Ovary (tissue), 7 donors: ENCODE measurements at regions not wholly inside any gene's neighbourhood (a gene's known extent, or its start where the extent isn't known, plus 50 kb on each side); places are given as distances from the start of the nearest gene placed in this dataset.
A peak's percentile ranks its signal among the peaks of the same experiment; 100 is the strongest.
"Not testable (repeated sequence)": the region's sequence is repeated elsewhere in the genome, so short reads cannot be mapped to it uniquely, and the experiment has no call there.

ENCODE experiments used
- DNase-seq, 5 donors: peaks; one replicate each; pipeline ENCODE4 v3.0.0-alpha.2; 2019 to 2020
- H3K27ac ChIP-seq, 2 donors: fragments of 200-600 bp; one replicate each; pipeline versions ENCODE4 v1.5.1 to v1.8.0; 2019 to 2022
- H3K27me3 ChIP-seq: fragments of 200-600 bp; one replicate; pipeline ENCODE4 v1.8.0; 2022
- H3K36me3 ChIP-seq: fragments of 200-600 bp; sonication (generic); one replicate; pipeline ENCODE4 v1.5.1; 2019
- H3K4me1 ChIP-seq: one replicate; pipeline ENCODE4 v1.8.1; 2013; ENCODE audit warnings: mild to moderate bottlenecking, moderate library complexity; ENCODE audit not compliant: insufficient read depth
- H3K4me3 ChIP-seq: fragments of 200-600 bp; sonication (generic); one replicate; pipeline ENCODE4 v1.5.1; 2017
- H3K9me3 ChIP-seq, 2 donors: fragments of 200-600 bp in 1 of 2; sonication (generic) in 1 of 2; one replicate each; pipeline versions ENCODE4 v1.5.1 to v1.8.1; 2013 to 2019; ENCODE audit warnings: mild to moderate bottlenecking in 1 of 2, moderate library complexity in 1 of 2
- CTCF ChIP-seq, 3 donors: fragments of 450-650 bp in 2 of 3; fragments of 200-600 bp in 1 of 3; IDR thresholded peaks; one replicate each; pipeline versions ENCODE4 v1.5.1 to v1.8.0; 2016 to 2022; ENCODE audit warnings: antibody characterized with exemption in 3 of 3, mild to moderate bottlenecking in 1 of 3
- EP300 ChIP-seq: sonication (generic); formaldehyde crosslinking; IDR thresholded peaks from one replicate; pipeline ENCODE4 v1.6.1; 2017; ENCODE audit warnings: antibody characterized with exemption
- POLR2A ChIP-seq: fragments of 450-650 bp; IDR thresholded peaks from one replicate; pipeline ENCODE4 v1.6.1; 2017; ENCODE audit warnings: antibody characterized with exemption, mild to moderate bottlenecking, moderate library complexity
- WGBS, 3 donors: extraction: QIAGEN DNeasy Blood & Tissue Kit in 1 of 3; methylation state at CpG; one replicate each; pipeline versions ENCODE4 v1.1.5 to v1.1.7; 2013 to 2017; 5-methylcytosine and 5-hydroxymethylcytosine counted together
- intact Hi-C, 4 donors: fragments of 100-400 bp; cut with DNase I; formaldehyde crosslinking; loops; one replicate each; pipeline versions ENCODE4 v1.11.0 to v1.15.1; 2022 to 2023
- donor health status: DM: no; HTN: no; CAD: no; lungs with moderate emphysema.
- donor health status: DM: no; HTN: no; CAD: no.
- donor health status: Bipolar disorder and iron deficiency.
- donor health status: DM: no; HTN: no; CAD: no.
- donor health status: DM: yes; HTN: yes; CAD: no.

GRCh38 chr1:9466780-9467758 is 72.2 kb upstream of the SLC25A33 start:
- intact Hi-C loops = no loop called here
- peak overlapping the region in 1 of 2 donors; percentile 38 for H3K27ac ChIP-seq

GRCh38 chr1:9469882-9470281 is 69.4 kb upstream of the SLC25A33 start:
- intact Hi-C loops, H3K27me3 ChIP-seq, H3K9me3 ChIP-seq, H3K36me3 ChIP-seq, H3K4me1 ChIP-seq, H3K27ac ChIP-seq, DNase-seq, H3K4me3 ChIP-seq: not testable (repeated sequence)
- WGBS, 3 donors = 89 to 96% (median 94%) methylated on average over 3 of the region's 3 CpGs

More at GRCh38 chr1:9466780-9467758, 72.2 kb upstream of the SLC25A33 start:
- Histone ChIP-seq H3K9me3 (no peaks in the 10 kb centered on the region), H3K27me3 (no peaks in the 10 kb centered on the region), H3K4me3 (peak overlapping the region; percentile 3), H3K36me3 (no peaks in the 10 kb centered on the region), H3K4me1 (peaks cover 4% of the 10 kb centered on the region)
- TF ChIP-seq EP300 = no peak
- no peak for TF ChIP-seq POLR2A
- TF ChIP-seq CTCF (IDR thresholded peaks at IDR 0.05) = no peak
- 20 to 28% (median 23%) methylated on average over 29 of the region's 29 CpGs for WGBS, 3 donors
- DNase-seq = peak in 4 of 5 donors; percentile 41 to 68 (median 60)

- H3K4me1 ChIP-seq = peaks cover 4% of the 10 kb centered on the region
- TF ChIP-seq POLR2A (no peak), EP300 (no peak), CTCF (IDR thresholded peaks at IDR 0.05) (no peak)
- H3K27me3 ChIP-seq = no peaks in the 10 kb centered on the region
- DNase-seq = peak in 1 of 5 donors; percentile 57
- H3K4me3 ChIP-seq = no peak overlapping the region
- H3K9me3 ChIP-seq = no peaks in the 10 kb centered on the region
- intact Hi-C loops = no loop called here
- WGBS, 3 donors = 39 to 54% (median 40%) methylated on average over 15 of the region's 15 CpGs
- no peaks in the 10 kb centered on the region for H3K36me3 ChIP-seq
- no peak overlapping the region for H3K27ac ChIP-seq
These were observed 67.6 kb upstream of the SLC25A33 start for GRCh38 chr1:9471679-9472078.

GRCh38 chr1:9472386-9473031 is 66.8 kb upstream of the SLC25A33 start:
- TF ChIP-seq CTCF (IDR thresholded peaks at IDR 0.05) = no peak
- no peak for TF ChIP-seq EP300
- TF ChIP-seq POLR2A = no peak
- Histone ChIP-seq H3K27me3 (no peaks in the 10 kb centered on the region), H3K4me3 (no peak overlapping the region), H3K4me1 (peaks cover 3% of the 10 kb centered on the region), H3K27ac (no peak overlapping the region), H3K9me3 (no peaks in the 10 kb centered on the region), H3K36me3 (no peaks in the 10 kb centered on the region)
- intact Hi-C loops = no loop called here
- WGBS, 3 donors = 78 to 82% (median 78%) methylated on average over 13 of the region's 13 CpGs
- DNase-seq = no peak
